BJ (cell line): ENCODE measurements at regions not wholly inside any gene's neighbourhood (a gene's known extent, or its start where the extent isn't known, plus 50 kb on each side); places are given as distances from the start of the nearest gene placed in this dataset.
A peak's percentile ranks its signal among the peaks of the same experiment; 100 is the strongest.

ENCODE experiments used
- CTCF ChIA-PET: fragments of 350-600 bp; formaldehyde crosslinking; extraction: SDS; loops from one replicate; lab custom pipeline; 2021; ENCODE audit warnings: antibody characterized with exemption, inconsistent platforms; lab: Yijun Ruan, JAX
- POLR2A ChIA-PET: fragments of 300-600 bp; sonication (Branson Sonifier 250); formaldehyde crosslinking; extraction: SDS; loops from one replicate; lab custom pipeline; 2021; ENCODE audit warnings: antibody characterized with exemption; lab: Charles Lee
- DNase-seq: peaks from one replicate; pipeline ENCODE4 v3.0.0-alpha.2; 2011; ENCODE audit warnings: low read depth
- H3K27me3 ChIP-seq: 2 replicates; pipeline ENCODE4 v1.6.0; 2011; ENCODE audit warnings: low read length; ENCODE audit not compliant: control insufficient read depth, insufficient read depth
- H3K36me3 ChIP-seq: 2 replicates; pipeline ENCODE4 v1.5.1; 2011; ENCODE audit warnings: low read length; ENCODE audit not compliant: control insufficient read depth, insufficient read depth
- H3K4me3 ChIP-seq: 2 replicates; pipeline ENCODE4 v1.5.1; 2011; ENCODE audit warnings: low read depth, mild to moderate bottlenecking, control low read depth, low read length
- CTCF ChIP-seq: IDR thresholded peaks from 2 replicates; pipeline ENCODE4 v1.5.1; 2011; ENCODE audit warnings: low read depth, mild to moderate bottlenecking, control low read depth, inconsistent platforms, low read length, moderate library complexity; ENCODE audit not compliant: insufficient read depth

DNA sequence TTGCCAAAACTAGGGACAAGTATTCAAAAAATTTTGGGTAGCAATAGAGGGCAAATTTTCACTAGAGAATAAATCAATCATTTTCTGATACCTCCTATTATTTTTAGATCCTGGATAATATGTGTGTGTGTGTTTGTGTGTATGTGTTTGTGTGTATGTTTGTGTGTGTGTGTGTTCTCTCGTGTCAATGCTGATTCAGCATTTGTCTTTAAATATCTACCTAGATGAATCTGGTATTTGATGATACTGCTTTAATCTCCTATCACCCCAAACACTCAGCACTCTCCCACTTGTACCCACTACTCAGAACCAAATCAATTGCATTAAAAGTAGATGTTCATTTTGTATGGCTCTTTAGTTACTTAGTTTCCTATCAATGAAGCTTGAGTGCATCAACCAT, 101.3 kb upstream of the NPFFR2 start:
- TF ChIP-seq CTCF: no peak
- no peaks in the 10 kb centered on the region for H3K27me3 ChIP-seq
- no peaks in the 10 kb centered on the region for H3K36me3 ChIP-seq
- no peak overlapping the region for H3K4me3 ChIP-seq
- ChIA-PET CTCF (no interaction called here), POLR2A (no interaction called here)
- no peak for DNase-seq

DNA sequence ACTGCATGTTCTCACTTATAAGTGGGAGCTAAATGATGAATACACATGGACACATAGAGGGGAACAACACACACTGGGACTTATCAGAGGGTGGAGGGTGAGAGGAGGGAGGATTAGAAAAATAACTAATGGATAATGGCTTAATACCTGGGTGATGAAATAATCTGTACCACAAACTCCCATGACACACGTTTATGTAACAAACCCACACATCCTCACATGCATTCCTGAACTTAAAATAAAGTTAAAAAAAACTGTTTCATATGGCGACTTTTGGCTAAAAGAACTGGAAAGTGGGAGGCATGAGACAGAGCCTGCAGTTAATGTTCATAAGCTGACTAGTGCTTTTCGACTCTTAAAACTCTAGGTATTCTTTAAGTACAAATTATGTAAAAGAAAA, 98.9 kb upstream of the NPFFR2 start:
- no peak for TF ChIP-seq CTCF
- DNase-seq: no peak
- ChIA-PET POLR2A (no interaction called here), CTCF (interaction anchor here (0.8 kb wide), 1 partner anchor 82 kb away, joined by 3 read pairs; no protein-coding TSS in a partner anchor)
- Histone ChIP-seq H3K27me3 (no peaks in the 10 kb centered on the region), H3K36me3 (no peaks in the 10 kb centered on the region), H3K4me3 (no peak overlapping the region)

GRCh38 chr4:71938776-71939175, 93.0 kb upstream of the NPFFR2 start:
- H3K27me3 ChIP-seq: no peaks in the 10 kb centered on the region
- DNase-seq: no peak
- no peak overlapping the region for H3K4me3 ChIP-seq
- TF ChIP-seq CTCF: no peak
- no peaks in the 10 kb centered on the region for H3K36me3 ChIP-seq
- ChIA-PET POLR2A (no interaction called here), CTCF (no interaction called here)

DNA sequence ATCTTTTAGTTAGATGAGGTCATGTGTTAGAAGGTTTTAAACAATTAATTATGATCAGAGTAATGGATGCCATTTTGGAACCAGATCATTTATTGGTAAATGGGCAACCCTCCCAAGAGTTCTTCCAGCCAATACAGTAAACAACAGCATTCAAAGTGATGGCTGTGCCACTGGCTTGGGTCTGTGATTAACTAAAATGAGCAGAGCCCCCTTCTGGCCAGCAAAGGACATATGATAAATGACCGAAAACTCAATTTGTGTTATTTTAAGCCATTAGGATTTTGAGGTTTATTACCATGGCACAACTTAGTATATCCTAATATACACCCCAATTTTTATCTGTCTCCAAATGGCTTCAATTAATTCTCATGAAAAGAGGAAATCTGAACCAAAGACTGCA, 90.8 kb upstream of the NPFFR2 start:
- CTCF ChIA-PET: no interaction called here
- Histone ChIP-seq H3K27me3 (no peaks in the 10 kb centered on the region), H3K36me3 (no peaks in the 10 kb centered on the region), H3K4me3 (no peak overlapping the region)
- no peak for DNase-seq
- peak; percentile 32 for TF ChIP-seq CTCF
- POLR2A ChIA-PET: no interaction called here

GRCh38 chr4:71944956-71945355, 86.8 kb upstream of the NPFFR2 start:
- Histone ChIP-seq H3K27me3 (no peaks in the 10 kb centered on the region), H3K36me3 (no peaks in the 10 kb centered on the region), H3K4me3 (no peak overlapping the region)
- ChIA-PET CTCF (no interaction called here), POLR2A (no interaction called here)
- TF ChIP-seq CTCF: no peak
- no peak for DNase-seq
